Neural cell (in vitro differentiated cells): ENCODE measurements at regions not wholly inside any gene's neighbourhood (a gene's known extent, or its start where the extent isn't known, plus 50 kb on each side); places are given as distances from the start of the nearest gene placed in this dataset.

Source experiments
- H2AFZ ChIP-seq: fragments of 200-600, 300-800 bp; sonication (generic), shearing (Covaris generic); 2 replicates; pipeline ENCODE4 v1.6.0; 2014; ENCODE audit warnings: low read depth, mild to moderate bottlenecking, antibody characterized with exemption, low read length, moderate library complexity
- H3F3A ChIP-seq: fragments of 200-600 bp; shearing (Covaris generic); 2 replicates; pipeline ENCODE4 v1.6.1; 2016; ENCODE audit warnings: mild to moderate bottlenecking, moderate library complexity, mixed read lengths, antibody characterized with exemption, low read length; ENCODE audit not compliant: insufficient read depth, poor library complexity, severe bottlenecking
- H3K27ac ChIP-seq: fragments of 200-600, 300-800 bp; sonication (generic), shearing (Covaris generic); 2 replicates; pipeline ENCODE4 v1.5.1; 2014; ENCODE audit warnings: mild to moderate bottlenecking, low read length, moderate library complexity
- H3K27me3 ChIP-seq: fragments of 300-800, 200-600 bp; sonication (generic), shearing (Covaris generic); 2 replicates; pipeline ENCODE4 v1.6.0; 2014; ENCODE audit warnings: mild to moderate bottlenecking, low read depth, low read length, moderate library complexity; ENCODE audit not compliant: insufficient read depth
- H3K36me3 ChIP-seq: fragments of 300-800, 200-600 bp; sonication (generic), shearing (Covaris generic); 2 replicates; pipeline ENCODE4 v1.5.1; 2014; ENCODE audit warnings: mild to moderate bottlenecking, antibody characterized with exemption, low read length, moderate library complexity; ENCODE audit not compliant: insufficient read depth
- H3K4me2 ChIP-seq: fragments of 300-800, 200-600 bp; sonication (generic), shearing (Covaris generic); 2 replicates; pipeline ENCODE4 v1.6.0; 2014; ENCODE audit warnings: mild to moderate bottlenecking, low read length
- H3K4me3 ChIP-seq: fragments of 300-800, 200-600 bp; sonication (generic), shearing (Covaris generic); 2 replicates; pipeline ENCODE4 v1.5.1; 2014; ENCODE audit warnings: mild to moderate bottlenecking, low read length, moderate library complexity
- H3K79me2 ChIP-seq: fragments of 200-600 bp; shearing (Covaris generic); replicated peaks from 2 replicates; pipeline ENCODE4 v1.6.0; 2014; ENCODE audit warnings: mild to moderate bottlenecking, low read length, moderate library complexity; ENCODE audit not compliant: insufficient read depth
- H3K9ac ChIP-seq: fragments of 300-800, 200-600 bp; sonication (generic), shearing (Covaris generic); 2 replicates; pipeline ENCODE4 v1.6.1; 2016; ENCODE audit warnings: mild to moderate bottlenecking, low read length, mixed read lengths
- H3K9me2 ChIP-seq: fragments of 200-600 bp; shearing (Covaris generic); 2 replicates; pipeline ENCODE4 v1.6.1; 2016; ENCODE audit warnings: mild to moderate bottlenecking, low read length, mixed read lengths; ENCODE audit not compliant: insufficient read depth
- H3K9me3 ChIP-seq: fragments of 200-600, 300-800 bp; sonication (generic), shearing (Covaris generic); 2 replicates; pipeline ENCODE4 v1.6.1; 2016; ENCODE audit warnings: mild to moderate bottlenecking, mixed run types, low read length, moderate library complexity, mixed read lengths
- H4K20me1 ChIP-seq: fragments of 200-600 bp; shearing (Covaris generic); 2 replicates; pipeline ENCODE4 v1.6.1; 2016; ENCODE audit warnings: mild to moderate bottlenecking, mixed run types; ENCODE audit not compliant: insufficient read depth
- EP300 ChIP-seq: fragments of 450-650 bp; conservative IDR thresholded peaks from 2 replicates; pipeline ENCODE4 v1.6.1; 2014; ENCODE audit warnings: antibody characterized with exemption, mild to moderate bottlenecking, moderate library complexity; ENCODE audit not compliant: poor library complexity, severe bottlenecking
- EZH2 ChIP-seq: fragments of 200-600, 300-800 bp; shearing (Covaris generic), sonication (generic); IDR thresholded peaks from 2 replicates; pipeline ENCODE4 v1.6.1; 2014; ENCODE audit warnings: antibody characterized with exemption, low read length, borderline replicate concordance, mild to moderate bottlenecking; ENCODE audit not compliant: insufficient read depth, poor library complexity, severe bottlenecking
- MXI1 ChIP-seq: fragments of 450-650 bp; conservative IDR thresholded peaks from 2 replicates; pipeline ENCODE4 v1.6.1; 2014; ENCODE audit warnings: antibody characterized with exemption, mild to moderate bottlenecking; ENCODE audit not compliant: poor library complexity, severe bottlenecking
- POLR2AphosphoS5 ChIP-seq: IDR thresholded peaks from 2 replicates; pipeline ENCODE4 v1.6.1; 2012
- RAD21 ChIP-seq: fragments of 450-650 bp; conservative IDR thresholded peaks from 2 replicates; pipeline ENCODE4 v1.6.1; 2014; ENCODE audit warnings: antibody characterized with exemption, mild to moderate bottlenecking, moderate library complexity
- SMC3 ChIP-seq: fragments of 450-650 bp; conservative IDR thresholded peaks from 2 replicates; pipeline ENCODE4 v1.6.1; 2014; ENCODE audit warnings: antibody characterized with exemption, mild to moderate bottlenecking, moderate library complexity; ENCODE audit not compliant: poor library complexity
- TAF1 ChIP-seq: IDR thresholded peaks from 2 replicates; pipeline ENCODE4 v1.6.1; 2012; ENCODE audit warnings: low read depth
- TF ChIP-seq, protein P1 (sequence below): IDR thresholded peaks from 2 replicates; pipeline ENCODE4 v1.6.1; 2012; ENCODE audit warnings: borderline replicate concordance
- TF ChIP-seq, protein P2 (sequence below): fragments of 450-650 bp; IDR thresholded peaks from 2 replicates; pipeline ENCODE4 v1.5.1; 2014; ENCODE audit warnings: antibody characterized with exemption, mild to moderate bottlenecking, moderate library complexity; ENCODE audit not compliant: poor library complexity, severe bottlenecking

GRCh38 chrX:42615161-42615563 is 162.8 kb downstream of the PPP1R2C start:
- Histone ChIP-seq H3K27me3 (no peaks in the 10 kb centered on the region), H3K4me3 (no peak overlapping the region), H3K27ac (no peak overlapping the region), H2AFZ (no peak overlapping the region), H3K4me2 (no peak overlapping the region), H3K79me2 (no peaks in the 10 kb centered on the region), H3K9me3 (no peaks in the 10 kb centered on the region), H3K9me2 (no peaks in the 10 kb centered on the region), H3K9ac (no peak overlapping the region), H3F3A (no peaks in the 10 kb centered on the region), H3K36me3 (no peaks in the 10 kb centered on the region), H4K20me1 (no peaks in the 10 kb centered on the region)
- TF ChIP-seq TAF1 (no peak), EP300 (no peak), MXI1 (no peak)
- TF ChIP-seq, protein P1, sequence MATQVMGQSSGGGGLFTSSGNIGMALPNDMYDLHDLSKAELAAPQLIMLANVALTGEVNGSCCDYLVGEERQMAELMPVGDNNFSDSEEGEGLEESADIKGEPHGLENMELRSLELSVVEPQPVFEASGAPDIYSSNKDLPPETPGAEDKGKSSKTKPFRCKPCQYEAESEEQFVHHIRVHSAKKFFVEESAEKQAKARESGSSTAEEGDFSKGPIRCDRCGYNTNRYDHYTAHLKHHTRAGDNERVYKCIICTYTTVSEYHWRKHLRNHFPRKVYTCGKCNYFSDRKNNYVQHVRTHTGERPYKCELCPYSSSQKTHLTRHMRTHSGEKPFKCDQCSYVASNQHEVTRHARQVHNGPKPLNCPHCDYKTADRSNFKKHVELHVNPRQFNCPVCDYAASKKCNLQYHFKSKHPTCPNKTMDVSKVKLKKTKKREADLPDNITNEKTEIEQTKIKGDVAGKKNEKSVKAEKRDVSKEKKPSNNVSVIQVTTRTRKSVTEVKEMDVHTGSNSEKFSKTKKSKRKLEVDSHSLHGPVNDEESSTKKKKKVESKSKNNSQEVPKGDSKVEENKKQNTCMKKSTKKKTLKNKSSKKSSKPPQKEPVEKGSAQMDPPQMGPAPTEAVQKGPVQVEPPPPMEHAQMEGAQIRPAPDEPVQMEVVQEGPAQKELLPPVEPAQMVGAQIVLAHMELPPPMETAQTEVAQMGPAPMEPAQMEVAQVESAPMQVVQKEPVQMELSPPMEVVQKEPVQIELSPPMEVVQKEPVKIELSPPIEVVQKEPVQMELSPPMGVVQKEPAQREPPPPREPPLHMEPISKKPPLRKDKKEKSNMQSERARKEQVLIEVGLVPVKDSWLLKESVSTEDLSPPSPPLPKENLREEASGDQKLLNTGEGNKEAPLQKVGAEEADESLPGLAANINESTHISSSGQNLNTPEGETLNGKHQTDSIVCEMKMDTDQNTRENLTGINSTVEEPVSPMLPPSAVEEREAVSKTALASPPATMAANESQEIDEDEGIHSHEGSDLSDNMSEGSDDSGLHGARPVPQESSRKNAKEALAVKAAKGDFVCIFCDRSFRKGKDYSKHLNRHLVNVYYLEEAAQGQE, result no peak

DNA sequence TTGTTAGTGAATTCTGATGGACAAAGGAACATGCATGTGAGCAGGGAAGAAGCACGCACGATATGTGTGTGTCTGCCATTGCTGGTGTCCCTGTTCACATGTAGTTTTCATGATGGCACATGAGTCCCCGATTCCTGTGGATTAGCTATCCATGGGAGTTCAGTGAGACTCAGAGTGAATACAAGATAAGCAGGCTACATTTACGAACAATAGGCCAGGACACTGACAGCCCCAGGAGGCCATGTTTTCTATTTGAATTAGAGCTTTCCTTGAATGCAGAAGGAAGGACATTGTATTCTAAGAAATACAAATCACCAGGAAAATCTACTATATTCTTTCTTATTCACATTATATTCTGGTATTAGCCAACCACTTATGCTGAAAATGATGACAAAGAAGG is 171.4 kb downstream of the PPP1R2C start:
- H2AFZ ChIP-seq, result no peak overlapping the region
- H3K4me2 ChIP-seq, result no peak overlapping the region
- no peaks in the 10 kb centered on the region for H3K9me2 ChIP-seq
- H3F3A ChIP-seq, result no peaks in the 10 kb centered on the region
- no peaks in the 10 kb centered on the region for H3K9me3 ChIP-seq
- H3K27ac ChIP-seq, result no peak overlapping the region
- H4K20me1 ChIP-seq, result no peaks in the 10 kb centered on the region
- no peaks in the 10 kb centered on the region for H3K36me3 ChIP-seq
- H3K27me3 ChIP-seq, result no peaks in the 10 kb centered on the region
- no peak overlapping the region for H3K4me3 ChIP-seq
- no peak for TF ChIP-seq TAF1
- TF ChIP-seq MXI1, result no peak
- TF ChIP-seq, protein P1, result no peak
- TF ChIP-seq, protein P2, sequence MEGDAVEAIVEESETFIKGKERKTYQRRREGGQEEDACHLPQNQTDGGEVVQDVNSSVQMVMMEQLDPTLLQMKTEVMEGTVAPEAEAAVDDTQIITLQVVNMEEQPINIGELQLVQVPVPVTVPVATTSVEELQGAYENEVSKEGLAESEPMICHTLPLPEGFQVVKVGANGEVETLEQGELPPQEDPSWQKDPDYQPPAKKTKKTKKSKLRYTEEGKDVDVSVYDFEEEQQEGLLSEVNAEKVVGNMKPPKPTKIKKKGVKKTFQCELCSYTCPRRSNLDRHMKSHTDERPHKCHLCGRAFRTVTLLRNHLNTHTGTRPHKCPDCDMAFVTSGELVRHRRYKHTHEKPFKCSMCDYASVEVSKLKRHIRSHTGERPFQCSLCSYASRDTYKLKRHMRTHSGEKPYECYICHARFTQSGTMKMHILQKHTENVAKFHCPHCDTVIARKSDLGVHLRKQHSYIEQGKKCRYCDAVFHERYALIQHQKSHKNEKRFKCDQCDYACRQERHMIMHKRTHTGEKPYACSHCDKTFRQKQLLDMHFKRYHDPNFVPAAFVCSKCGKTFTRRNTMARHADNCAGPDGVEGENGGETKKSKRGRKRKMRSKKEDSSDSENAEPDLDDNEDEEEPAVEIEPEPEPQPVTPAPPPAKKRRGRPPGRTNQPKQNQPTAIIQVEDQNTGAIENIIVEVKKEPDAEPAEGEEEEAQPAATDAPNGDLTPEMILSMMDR, result no peak
- TF ChIP-seq RAD21, result no peak
- no peak for TF ChIP-seq POLR2AphosphoS5
- TF ChIP-seq EP300, result no peak
- no peak for TF ChIP-seq EZH2
- no peak for TF ChIP-seq SMC3
- H3K79me2 ChIP-seq, result no peaks in the 10 kb centered on the region
- no peak overlapping the region for H3K9ac ChIP-seq
